HepG2 (cell line): ENCODE measurements at regions not wholly inside any gene's neighbourhood (a gene's known extent, or its start where the extent isn't known, plus 50 kb on each side); places are given as distances from the start of the nearest gene placed in this dataset.

Source experiments
- ATAC-seq: fragments of 200-7000 bp; cut with Tn5 transposase; 3 replicates; pipeline ENCODE4 v1.9.1; 2020; ENCODE audit warnings: mild to moderate bottlenecking, moderate library complexity
- BruUV-seq: library from RNA; stranded (reverse); fragments of 400-500 nt; replicated peaks from 2 replicates; lab custom pipeline; 2021; lab: Mats Ljungman, UMichigan
- CTCF ChIA-PET: fragments of 300-600 bp; formaldehyde crosslinking; extraction: SDS; loops from one replicate; lab custom pipeline; 2021; ENCODE audit warnings: low total read pairs, inconsistent platforms, low intra/inter-chr PET ratio; lab: Yijun Ruan, JAX
- POLR2A ChIA-PET: fragments of 350-600 bp; sonication (Branson Sonifier 250); formaldehyde crosslinking; loops from one replicate; lab custom pipeline; 2020; ENCODE audit warnings: antibody characterized with exemption, inconsistent platforms; lab: Yijun Ruan, JAX
- DNase-seq: peaks from one replicate; pipeline ENCODE4 v3.0.0-alpha.2; 2015; ENCODE audit warnings: low spot score
- FAIRE-seq: peaks from 3 replicates; lab custom pipeline; 2011; peaks lifted over from hg19 to GRCh38; lab: Jason Lieb, UNC
- H2AFZ ChIP-seq: one replicate; pipeline ENCODE4 v1.6.1; 2011; ENCODE audit warnings: low read length, inconsistent platforms
- H3K27ac ChIP-seq: fragments of 300-600 bp; 3 replicates; pipeline ENCODE4 v1.8.0; 2011; ENCODE audit warnings: mixed run types, mild to moderate bottlenecking, mixed read lengths, low read length, inconsistent platforms; ENCODE audit not compliant: insufficient read depth; ENCODE audit errors: extremely low read length
- H3K27me3 ChIP-seq, 2 experiments: fragments of 200-600 bp in 1 of 2; 2 replicates in 1 of 2; 3 replicates in 1 of 2; pipeline versions ENCODE4 v1.6.0 to v1.8.0; 2011; ENCODE audit warnings: low read length in 2 of 2, mild to moderate bottlenecking in 2 of 2, moderate library complexity in 2 of 2, inconsistent platforms in 1 of 2; ENCODE audit not compliant: insufficient read depth in 2 of 2, control insufficient read depth in 1 of 2
- H3K36me3 ChIP-seq, 2 experiments: fragments of 200-600 bp in 1 of 2; replicated peaks in 1 of 2; 2 replicates in 1 of 2; 3 replicates in 1 of 2; pipeline versions ENCODE4 v1.5.1 to v1.8.0; 2011; ENCODE audit warnings: low read length in 2 of 2, inconsistent platforms in 1 of 2; ENCODE audit not compliant: insufficient read depth in 2 of 2, control insufficient read depth in 1 of 2
- H3K4me1 ChIP-seq: 2 replicates; pipeline ENCODE4 v1.5.1; 2012; ENCODE audit warnings: low read length, inconsistent platforms; ENCODE audit not compliant: insufficient read depth
- H3K4me2 ChIP-seq: 2 replicates; pipeline ENCODE4 v1.6.0; 2011; ENCODE audit warnings: low read depth, low read length, inconsistent platforms
- H3K4me3 ChIP-seq, 3 experiments: fragments of 200-600 bp in 1 of 3; sonication (generic), shearing (Covaris generic) in 1 of 3; replicated peaks in 1 of 3; 2 replicates each; pipeline ENCODE4 v1.5.1; 2011 to 2016; ENCODE audit warnings: low read length in 3 of 3, inconsistent platforms in 2 of 3, low read depth in 2 of 3, mild to moderate bottlenecking in 2 of 3, control low read depth in 1 of 3, mixed read lengths in 1 of 3; ENCODE audit not compliant: insufficient read depth in 1 of 3
- H3K79me2 ChIP-seq: one replicate; pipeline ENCODE4 v1.6.1; 2011; ENCODE audit warnings: low read length, inconsistent platforms; ENCODE audit not compliant: insufficient read depth
- H3K9ac ChIP-seq: 2 replicates; pipeline ENCODE4 v1.6.0; 2011; ENCODE audit warnings: mild to moderate bottlenecking, low read depth, low read length, inconsistent platforms; ENCODE audit not compliant: insufficient read depth
- H3K9me3 ChIP-seq: 2 replicates; pipeline ENCODE4 v1.5.1; 2012; ENCODE audit warnings: mild to moderate bottlenecking, low read length
- H4K20me1 ChIP-seq: 2 replicates; pipeline ENCODE4 v1.6.0; 2011; ENCODE audit warnings: inconsistent platforms, mild to moderate bottlenecking, low read length, moderate library complexity; ENCODE audit not compliant: insufficient read depth
- BRD4 ChIP-seq: sonication (generic); formaldehyde crosslinking; IDR thresholded peaks from 2 replicates; pipeline ENCODE4 v1.4.0; 2020; ENCODE audit warnings: missing genetic modification reagents
- CTCF ChIP-seq: sonication (generic); formaldehyde crosslinking; IDR thresholded peaks from 2 replicates; pipeline ENCODE4 v1.5.0; 2020; ENCODE audit warnings: mild to moderate bottlenecking, missing genetic modification reagents, moderate library complexity
- KDM4B ChIP-seq: sonication (generic); formaldehyde crosslinking; IDR thresholded peaks from 2 replicates; pipeline ENCODE4 v1.4.0; 2020; ENCODE audit warnings: missing genetic modification reagents
- KDM5A ChIP-seq: fragments of 200-600 bp; sonication (generic); IDR thresholded peaks from 2 replicates; pipeline ENCODE4 v1.7.0; 2018; ENCODE audit warnings: antibody characterized with exemption, mild to moderate bottlenecking, low read length, borderline replicate concordance
- MXD4 ChIP-seq: IDR thresholded peaks from 2 replicates; pipeline ENCODE4 v1.6.1; 2016; ENCODE audit warnings: mild to moderate bottlenecking, missing biosample characterization, missing genetic modification reagents
- PATZ1 ChIP-seq: sonication (generic); formaldehyde crosslinking; IDR thresholded peaks from 2 replicates; pipeline ENCODE4 v1.4.0; 2020; ENCODE audit warnings: missing genetic modification reagents
- PLRG1 ChIP-seq: fragments of 450-650 bp; conservative IDR thresholded peaks from 2 replicates; pipeline ENCODE4 v1.6.1; 2016
- SALL1 ChIP-seq: sonication (generic); formaldehyde crosslinking; IDR thresholded peaks from 2 replicates; pipeline ENCODE4 v1.8.0; 2022; ENCODE audit warnings: mild to moderate bottlenecking, missing genetic modification reagents
- SOX13 ChIP-seq, 3 experiments: fragments of 450-650 bp in 1 of 3; sonication (generic) in 1 of 3; formaldehyde crosslinking in 1 of 3; IDR thresholded peaks in 2 of 3; conservative IDR thresholded peaks in 1 of 3; 2 replicates each; pipeline versions ENCODE4 v1.5.0 to v1.6.1; 2016 to 2020; ENCODE audit warnings: antibody characterized with exemption in 1 of 3, mild to moderate bottlenecking in 1 of 3, missing compliant biosample characterization in 1 of 3, missing genetic modification reagents in 1 of 3, moderate library complexity in 1 of 3
- ZFP90 ChIP-seq: sonication (generic); formaldehyde crosslinking; IDR thresholded peaks from 2 replicates; pipeline ENCODE4 v1.8.0; 2022; ENCODE audit warnings: missing genetic modification reagents, mild to moderate bottlenecking, inconsistent platforms, borderline replicate concordance
- ZFX ChIP-seq: sonication (generic); formaldehyde crosslinking; IDR thresholded peaks from 2 replicates; pipeline ENCODE4 v1.4.0; 2020; ENCODE audit warnings: mild to moderate bottlenecking, low read depth, missing genetic modification reagents, moderate library complexity
- WGBS: methylation state at CpG from one replicate; pipeline ENCODE4 v1.1.6; 2017; ENCODE audit warnings: low lambda C conversion rate; 5-methylcytosine and 5-hydroxymethylcytosine counted together
- in situ Hi-C: cut with HindIII; loops from 2 replicates; pipeline ENCODE4 v1.10.0; 2017; ENCODE audit warnings: low pct_unique_long_range_greater_than_20kb; ENCODE audit not compliant: extremely low pct_ligation_motif_present
- intact Hi-C: fragments of 100-400 bp; cut with micrococcal nuclease; formaldehyde crosslinking; loops from one replicate; pipeline ENCODE4 v1.10.0; 2022; ENCODE audit not compliant: unreplicated experiment
- TF ChIP-seq, protein P1 (sequence below): sonication (generic); formaldehyde crosslinking; IDR thresholded peaks from 2 replicates; pipeline ENCODE4 v1.4.0; 2020; ENCODE audit warnings: mild to moderate bottlenecking, low read depth, missing genetic modification reagents
- TF ChIP-seq, protein P2 (sequence below): sonication (generic); formaldehyde crosslinking; IDR thresholded peaks from 2 replicates; pipeline ENCODE4 v1.4.0; 2020; ENCODE audit warnings: missing genetic modification reagents

DNA sequence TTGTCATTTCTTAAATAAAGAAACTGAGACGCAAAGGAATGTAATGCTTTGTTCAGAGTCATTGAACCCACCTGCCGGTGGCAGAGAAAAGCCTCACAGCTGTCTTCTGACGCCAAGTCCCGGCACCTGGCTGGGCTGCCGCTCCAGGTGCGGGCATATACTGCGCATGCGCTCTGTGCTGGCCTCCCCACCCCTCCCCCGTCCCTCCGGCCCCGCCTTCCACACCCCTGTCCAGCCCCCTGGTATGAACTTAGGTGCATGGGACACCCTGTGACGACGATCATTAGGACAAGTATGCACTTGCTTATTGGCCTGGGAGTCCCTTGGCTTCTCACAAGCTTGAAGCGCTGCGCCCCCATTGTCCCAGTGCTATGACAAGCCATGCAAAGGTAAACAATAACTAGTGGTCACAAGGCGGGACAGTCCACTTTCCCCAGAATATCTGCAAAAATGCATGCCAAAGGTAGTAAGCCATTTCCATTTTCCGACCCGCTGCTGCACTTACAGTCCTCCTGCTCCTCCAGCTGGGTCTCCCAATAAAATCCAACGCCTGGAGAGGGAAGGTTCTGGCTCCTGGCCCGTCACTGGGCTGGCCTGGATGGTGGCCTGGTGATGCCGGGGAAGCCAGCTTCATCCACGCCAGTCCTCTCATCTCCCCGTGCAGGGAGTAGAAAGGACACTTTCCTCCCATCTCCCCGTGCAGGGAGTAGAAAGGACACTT lies 100.4 kb downstream of the PSMG1 start:
- Histone ChIP-seq H3K27me3 (no peaks in the 10 kb centered on the region), H3K4me3 (peak overlapping the region in 2 of 3 experiments; percentile 13 to 36; a peak in 2 of 6 replicates), H3K4me1 (peaks cover 83% of the 10 kb centered on the region), H3K27ac (peak overlapping the region; percentile 43), H3K79me2 (no peaks in the 10 kb centered on the region), H3K9ac (peak overlapping the region; percentile 32; the same call in 1 of the 2 replicates), H2AFZ (no peak overlapping the region), H3K9me3 (no peaks in the 10 kb centered on the region), H3K4me2 (peak overlapping the region; percentile 62), H4K20me1 (no peaks in the 10 kb centered on the region), H3K36me3 (no peaks in the 10 kb centered on the region)
- ChIA-PET CTCF (no interaction called here), POLR2A (interaction anchor here (0.6 to 1.1 kb wide), 4 partner anchors 11 to 248 kb away, joined by 3 to 4 read pairs (median 4); no protein-coding TSS in a partner anchor)
- DNase-seq (peak; percentile 64), ATAC-seq (peak; percentile 50), FAIRE-seq (no peak)
- 60% methylated on average over 21 of the region's 24 CpGs for WGBS
- in situ Hi-C loops, result no loop called here
- no TSS peak for BruUV-seq
- intact Hi-C loops, result loop anchor here (5.0 to 10.0 kb wide), 2 partner anchors 48 to 351 kb away; no protein-coding TSS in a partner anchor
- TF ChIP-seq, protein P1, sequence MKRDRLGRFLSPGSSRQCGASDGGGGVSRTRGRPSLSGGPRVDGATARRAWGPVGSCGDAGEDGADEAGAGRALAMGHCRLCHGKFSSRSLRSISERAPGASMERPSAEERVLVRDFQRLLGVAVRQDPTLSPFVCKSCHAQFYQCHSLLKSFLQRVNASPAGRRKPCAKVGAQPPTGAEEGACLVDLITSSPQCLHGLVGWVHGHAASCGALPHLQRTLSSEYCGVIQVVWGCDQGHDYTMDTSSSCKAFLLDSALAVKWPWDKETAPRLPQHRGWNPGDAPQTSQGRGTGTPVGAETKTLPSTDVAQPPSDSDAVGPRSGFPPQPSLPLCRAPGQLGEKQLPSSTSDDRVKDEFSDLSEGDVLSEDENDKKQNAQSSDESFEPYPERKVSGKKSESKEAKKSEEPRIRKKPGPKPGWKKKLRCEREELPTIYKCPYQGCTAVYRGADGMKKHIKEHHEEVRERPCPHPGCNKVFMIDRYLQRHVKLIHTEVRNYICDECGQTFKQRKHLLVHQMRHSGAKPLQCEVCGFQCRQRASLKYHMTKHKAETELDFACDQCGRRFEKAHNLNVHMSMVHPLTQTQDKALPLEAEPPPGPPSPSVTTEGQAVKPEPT (CRISPR knock-in tag), result 0 out of 2 replicates have a peak, but pooled peaks have one; percentile 46
- TF ChIP-seq SOX13 (IDR thresholded peaks at IDR 0.05) (no peak), SOX13 (CRISPR knock-in tag; conservative IDR thresholded peaks at IDR 0.05 in 1 of 2, IDR thresholded peaks at IDR 0.05 in 1 of 2) (peak in 1 of 2 experiments; percentile 12; a peak in 1 of 4 replicates), ZFP90 (CRISPR knock-in tag) (no peak), BRD4 (CRISPR knock-in tag) (0 out of 2 replicates have a peak, but pooled peaks have one; percentile 14), ZFX (CRISPR knock-in tag) (0 out of 2 replicates have a peak, but pooled peaks have one; percentile 29), PATZ1 (CRISPR knock-in tag) (peak; percentile 36; the same call in 1 of the 2 replicates), KDM5A (no peak), SALL1 (peak; percentile 26; the same call in 1 of the 2 replicates), MXD4 (CRISPR knock-in tag) (no peak), KDM4B (CRISPR knock-in tag) (no peak), CTCF (CRISPR knock-in tag) (0 out of 2 replicates have a peak, but pooled peaks have one; percentile 7), PLRG1 (no peak)
- TF ChIP-seq, protein P2, sequence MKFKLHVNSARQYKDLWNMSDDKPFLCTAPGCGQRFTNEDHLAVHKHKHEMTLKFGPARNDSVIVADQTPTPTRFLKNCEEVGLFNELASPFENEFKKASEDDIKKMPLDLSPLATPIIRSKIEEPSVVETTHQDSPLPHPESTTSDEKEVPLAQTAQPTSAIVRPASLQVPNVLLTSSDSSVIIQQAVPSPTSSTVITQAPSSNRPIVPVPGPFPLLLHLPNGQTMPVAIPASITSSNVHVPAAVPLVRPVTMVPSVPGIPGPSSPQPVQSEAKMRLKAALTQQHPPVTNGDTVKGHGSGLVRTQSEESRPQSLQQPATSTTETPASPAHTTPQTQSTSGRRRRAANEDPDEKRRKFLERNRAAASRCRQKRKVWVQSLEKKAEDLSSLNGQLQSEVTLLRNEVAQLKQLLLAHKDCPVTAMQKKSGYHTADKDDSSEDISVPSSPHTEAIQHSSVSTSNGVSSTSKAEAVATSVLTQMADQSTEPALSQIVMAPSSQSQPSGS (CRISPR knock-in tag), result no peak
